ENCODE measurements at regions not wholly inside any gene's neighbourhood (a gene's known extent, or its start where the extent isn't known, plus 50 kb on each side); places are given as distances from the start of the nearest gene placed in this dataset.

GRCh38 chr6:6970851-6971250, 136.9 kb upstream of the RREB1 start:
- TF ChIP-seq CTCF (conservative IDR thresholded peaks at IDR 0.05; ENCODE audit: low read depth in 2 of 2) (no peak), STAT1 (IDR thresholded peaks at IDR 0.05; ENCODE audit: unreplicated experiment) (no peak)
